ENCODE measurements at regions not wholly inside any gene's neighbourhood (a gene's known extent, or its start where the extent isn't known, plus 50 kb on each side); places are given as distances from the start of the nearest gene placed in this dataset.

DNA sequence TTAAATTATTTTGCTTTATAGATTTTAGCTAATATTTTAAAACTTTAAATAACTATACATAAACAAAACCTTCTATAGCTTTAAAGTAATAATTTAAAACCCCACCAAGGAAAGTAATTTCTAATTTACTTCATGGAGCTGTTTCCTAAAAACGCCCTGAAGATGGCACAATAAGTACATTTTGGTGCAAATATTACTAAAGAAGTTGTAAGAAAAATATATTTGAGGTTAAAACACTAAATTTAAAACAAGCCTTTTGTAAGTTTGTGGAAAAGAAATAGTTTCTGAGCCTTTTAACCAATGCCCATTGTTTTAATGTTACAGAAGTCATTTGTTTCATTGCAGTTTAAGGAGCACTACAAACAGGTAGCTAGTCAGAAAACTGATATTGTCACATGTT, 137.4 kb upstream of the AGA start:
- TF ChIP-seq, protein P1, sequence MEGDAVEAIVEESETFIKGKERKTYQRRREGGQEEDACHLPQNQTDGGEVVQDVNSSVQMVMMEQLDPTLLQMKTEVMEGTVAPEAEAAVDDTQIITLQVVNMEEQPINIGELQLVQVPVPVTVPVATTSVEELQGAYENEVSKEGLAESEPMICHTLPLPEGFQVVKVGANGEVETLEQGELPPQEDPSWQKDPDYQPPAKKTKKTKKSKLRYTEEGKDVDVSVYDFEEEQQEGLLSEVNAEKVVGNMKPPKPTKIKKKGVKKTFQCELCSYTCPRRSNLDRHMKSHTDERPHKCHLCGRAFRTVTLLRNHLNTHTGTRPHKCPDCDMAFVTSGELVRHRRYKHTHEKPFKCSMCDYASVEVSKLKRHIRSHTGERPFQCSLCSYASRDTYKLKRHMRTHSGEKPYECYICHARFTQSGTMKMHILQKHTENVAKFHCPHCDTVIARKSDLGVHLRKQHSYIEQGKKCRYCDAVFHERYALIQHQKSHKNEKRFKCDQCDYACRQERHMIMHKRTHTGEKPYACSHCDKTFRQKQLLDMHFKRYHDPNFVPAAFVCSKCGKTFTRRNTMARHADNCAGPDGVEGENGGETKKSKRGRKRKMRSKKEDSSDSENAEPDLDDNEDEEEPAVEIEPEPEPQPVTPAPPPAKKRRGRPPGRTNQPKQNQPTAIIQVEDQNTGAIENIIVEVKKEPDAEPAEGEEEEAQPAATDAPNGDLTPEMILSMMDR (IDR thresholded peaks at IDR 0.05; ENCODE audit: insufficient read depth, low read length) = no peak
- no peak for TF ChIP-seq POLR2AphosphoS5 (IDR thresholded peaks at IDR 0.05; ENCODE audit: low read depth)

Data from HL-60 (cell line).